Left lung (tissue), 4 donors: ENCODE measurements at regions not wholly inside any gene's neighbourhood (a gene's known extent, or its start where the extent isn't known, plus 50 kb on each side); places are given as distances from the start of the nearest gene placed in this dataset.
"Not testable (repeated sequence)": the region's sequence is repeated elsewhere in the genome, so short reads cannot be mapped to it uniquely, and the experiment has no call there.

Source experiments
- ATAC-seq: fragments of 200-7000 bp; cut with Tn5 transposase; one replicate; pipeline ENCODE4 v1.9.1; 2020; ENCODE audit warnings: moderate library complexity
- DNase-seq, 4 donors: peaks; one replicate each; pipeline ENCODE4 v3.0.0-alpha.2; 2013 to 2020
- H3K27ac ChIP-seq, 2 donors: fragments of 200-600 bp; sonication (generic) in 1 of 2; one replicate each; pipeline versions ENCODE4 v1.5.0 to v1.8.0; 2020 to 2021
- H3K27me3 ChIP-seq, 2 donors: fragments of 200-600 bp; sonication (generic) in 1 of 2; one replicate each; pipeline versions ENCODE4 v1.5.0 to v1.8.0; 2020 to 2021
- H3K36me3 ChIP-seq, 2 donors: fragments of 200-600 bp; sonication (generic) in 1 of 2; one replicate each; pipeline versions ENCODE4 v1.5.0 to v1.8.0; 2020 to 2021
- H3K4me1 ChIP-seq, 2 donors: fragments of 200-600 bp; one replicate each; pipeline ENCODE4 v1.8.0; 2021
- H3K4me3 ChIP-seq, 2 donors: fragments of 200-600 bp; sonication (generic) in 1 of 2; one replicate each; pipeline versions ENCODE4 v1.5.0 to v1.8.0; 2020 to 2021; ENCODE audit warnings: mild to moderate bottlenecking in 1 of 2
- H3K9me3 ChIP-seq, 2 donors: fragments of 200-600 bp; sonication (generic) in 1 of 2; one replicate each; pipeline versions ENCODE4 v1.5.0 to v1.8.0; 2020 to 2021
- CTCF ChIP-seq, 2 donors: fragments of 200-600 bp; sonication (generic) in 1 of 2; IDR thresholded peaks; one replicate each; pipeline versions ENCODE4 v1.5.0 to v1.8.0; 2021; ENCODE audit warnings: antibody characterized with exemption in 2 of 2
- intact Hi-C, 2 donors: fragments of 100-400 bp; cut with DNase I; formaldehyde crosslinking; loops; one replicate each; pipeline versions ENCODE4 v1.11.2 to v1.14.2; 2022
- donor health status: DM: no; HTN: yes; CAD: no.
- donor health status: DM: no; HTN: no; CAD: no.

GRCh38 chr5:172540099-172540870 lies 86.0 kb upstream of the SH3PXD2B start:
- Histone ChIP-seq H3K27me3 (no peaks in the 10 kb centered on the region), H3K27ac (no peak overlapping the region), H3K36me3 (no peaks in the 10 kb centered on the region), H3K4me3 (no peak overlapping the region), H3K9me3 (no peaks in the 10 kb centered on the region), H3K4me1 (no peaks in the 10 kb centered on the region)
- DNase-seq (peak in 1 of 4 donors; percentile 8), ATAC-seq (no peak)
- intact Hi-C loops, result no loop called here
- TF ChIP-seq CTCF (IDR thresholded peaks at IDR 0.05), result no peak

DNA sequence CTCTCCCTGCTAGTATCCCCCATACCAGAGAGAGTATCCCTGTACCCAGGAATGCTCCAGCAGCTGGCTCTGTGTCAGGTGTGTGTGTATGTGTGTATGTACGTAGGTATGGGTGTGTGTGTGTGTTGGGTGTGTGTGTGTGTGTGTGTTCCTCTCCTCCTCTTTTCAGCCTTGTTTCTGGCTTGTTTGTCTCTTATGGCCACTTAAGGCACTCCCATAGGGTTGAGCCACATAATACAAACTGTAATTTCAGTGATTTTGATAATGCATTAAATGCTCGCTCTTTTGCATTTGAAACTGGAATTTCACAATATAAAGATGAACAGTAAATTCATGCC lies 80.8 kb upstream of the SH3PXD2B start:
- ATAC-seq (no peak), DNase-seq (no peak)
- H3K36me3 ChIP-seq, result no peaks in the 10 kb centered on the region
- no peaks in the 10 kb centered on the region for H3K27me3 ChIP-seq
- H3K4me1 ChIP-seq, result peaks cover 0 to 7% of the 10 kb centered on the region in 2 donors
- H3K9me3 ChIP-seq, result no peaks in the 10 kb centered on the region
- H3K27ac ChIP-seq, result no peak overlapping the region
- TF ChIP-seq CTCF (IDR thresholded peaks at IDR 0.05), result no peak
- H3K4me3 ChIP-seq, result no peak overlapping the region
- intact Hi-C loops, result no loop called here

DNA sequence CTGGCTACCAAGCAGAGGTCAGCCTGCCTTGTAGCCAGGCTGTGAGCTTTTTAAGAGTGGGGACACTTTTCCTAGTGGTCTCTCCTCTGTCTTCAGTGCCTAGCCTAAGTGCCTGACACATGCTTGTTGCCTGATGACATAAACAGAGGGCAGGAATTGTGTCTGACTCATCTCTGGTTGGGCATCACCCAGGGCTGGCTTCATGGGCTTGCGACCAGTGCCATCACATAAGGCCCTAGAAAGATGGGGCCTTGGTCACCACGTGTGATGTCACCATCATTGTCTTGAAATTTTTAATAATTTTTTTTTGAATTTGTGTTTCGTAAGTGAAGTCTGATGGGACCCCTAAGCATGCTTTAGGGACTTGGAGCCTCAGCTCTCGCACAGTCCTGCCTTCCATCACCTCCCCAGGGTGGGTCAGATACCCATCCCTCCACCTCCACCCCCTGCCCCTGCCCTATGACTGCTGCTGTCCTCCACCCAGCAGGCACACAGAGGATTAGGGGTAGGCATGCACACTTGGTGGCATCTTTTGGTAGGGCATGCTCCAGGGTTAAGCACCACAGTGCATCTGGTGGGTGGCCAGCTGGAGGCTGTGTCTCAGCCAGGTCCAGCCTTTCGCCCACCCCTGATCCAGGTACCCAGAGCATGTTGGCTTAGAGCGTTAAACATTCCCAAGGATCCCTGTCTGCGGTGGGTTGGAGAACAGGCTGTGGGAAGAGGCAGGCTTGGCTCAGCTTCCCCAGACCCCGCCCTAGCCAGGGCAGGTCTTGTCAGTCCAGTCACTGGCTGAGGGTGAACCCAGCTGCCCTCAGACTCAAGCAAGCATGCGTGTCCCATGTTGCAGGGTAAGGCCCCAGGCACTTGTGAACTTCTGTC lies 80.1 kb upstream of the SH3PXD2B start:
- no peak for TF ChIP-seq CTCF (IDR thresholded peaks at IDR 0.05)
- Histone ChIP-seq H3K4me1 (peaks cover 0 to 7% of the 10 kb centered on the region in 2 donors), H3K4me3 (no peak overlapping the region), H3K36me3 (no peaks in the 10 kb centered on the region), H3K27ac (no peak overlapping the region), H3K27me3 (no peaks in the 10 kb centered on the region), H3K9me3 (no peaks in the 10 kb centered on the region)
- intact Hi-C loops, result no loop called here
- ATAC-seq, result no peak
- no peak for DNase-seq

DNA sequence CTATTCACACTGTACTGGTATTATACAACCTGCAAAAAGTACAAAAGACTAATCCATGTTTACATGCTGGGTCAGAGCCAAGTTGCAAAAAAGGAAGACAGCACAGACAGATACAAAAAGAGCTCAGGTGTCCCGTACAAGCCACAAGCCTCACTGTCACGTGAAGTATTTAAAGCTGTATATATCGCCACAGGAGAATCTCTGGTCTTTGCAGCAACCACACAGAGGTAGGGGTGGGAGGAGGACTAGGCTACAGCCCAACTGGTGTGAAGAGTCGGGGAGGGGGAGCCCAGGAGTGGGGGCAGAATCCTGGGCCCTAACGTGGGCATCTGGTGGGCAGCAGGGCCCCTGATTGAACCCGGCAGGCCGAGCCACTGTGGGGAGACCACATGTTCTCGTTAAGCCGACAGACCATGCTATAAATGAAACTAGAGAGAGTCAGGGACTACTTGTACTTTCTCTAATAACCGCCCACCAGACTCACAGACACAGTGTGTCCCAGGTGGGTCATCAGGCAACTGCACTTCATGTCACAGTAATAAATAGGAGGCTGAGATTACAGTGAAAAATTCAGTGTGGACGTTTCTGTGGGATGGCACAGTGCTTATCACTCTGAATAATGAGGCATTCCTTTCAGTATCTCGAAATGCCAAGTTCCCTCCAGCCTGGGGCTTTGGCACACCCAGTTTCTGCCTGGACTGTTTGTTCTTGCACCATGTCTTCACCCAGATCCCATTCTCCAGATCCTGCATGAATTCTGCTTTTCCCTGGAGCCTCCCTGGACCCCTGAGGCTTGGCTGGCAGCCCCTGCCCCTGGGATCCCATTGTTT lies 79.3 kb upstream of the SH3PXD2B start:
- Histone ChIP-seq H3K36me3 (no peaks in the 10 kb centered on the region), H3K27me3 (no peaks in the 10 kb centered on the region), H3K4me1 (peaks cover 0 to 7% of the 10 kb centered on the region in 2 donors), H3K27ac (no peak overlapping the region), H3K9me3 (no peaks in the 10 kb centered on the region), H3K4me3 (no peak overlapping the region)
- ATAC-seq (no peak), DNase-seq (no peak)
- TF ChIP-seq CTCF (IDR thresholded peaks at IDR 0.05), result no peak
- intact Hi-C loops, result no loop called here

DNA sequence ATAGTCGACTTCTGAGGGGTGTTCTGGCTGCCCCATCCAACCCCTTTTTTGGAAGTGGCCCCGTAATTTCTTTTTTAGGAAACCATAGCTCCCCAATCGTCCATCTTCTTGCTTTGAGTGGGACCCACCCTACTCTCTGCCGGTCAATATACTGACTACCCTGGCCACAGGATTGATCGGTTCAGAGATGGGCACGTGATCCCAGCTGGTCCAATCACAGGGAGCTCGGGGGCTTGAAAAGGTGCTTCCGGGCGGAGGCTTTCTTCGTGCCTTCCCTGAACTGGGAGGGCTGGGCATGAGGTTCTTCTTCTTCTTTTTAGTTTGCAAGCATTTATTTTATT lies 78.7 kb upstream of the SH3PXD2B start:
- TF ChIP-seq CTCF (IDR thresholded peaks at IDR 0.05), result no peak
- no peak overlapping the region for H3K27ac ChIP-seq
- H3K36me3 ChIP-seq, result no peaks in the 10 kb centered on the region
- no peak for ATAC-seq
- no peak for DNase-seq
- H3K27me3 ChIP-seq, result no peaks in the 10 kb centered on the region
- H3K9me3 ChIP-seq, result no peaks in the 10 kb centered on the region
- intact Hi-C loops, result no loop called here
- H3K4me3 ChIP-seq, result no peak overlapping the region
- peaks cover 0 to 7% of the 10 kb centered on the region in 2 donors for H3K4me1 ChIP-seq

DNA sequence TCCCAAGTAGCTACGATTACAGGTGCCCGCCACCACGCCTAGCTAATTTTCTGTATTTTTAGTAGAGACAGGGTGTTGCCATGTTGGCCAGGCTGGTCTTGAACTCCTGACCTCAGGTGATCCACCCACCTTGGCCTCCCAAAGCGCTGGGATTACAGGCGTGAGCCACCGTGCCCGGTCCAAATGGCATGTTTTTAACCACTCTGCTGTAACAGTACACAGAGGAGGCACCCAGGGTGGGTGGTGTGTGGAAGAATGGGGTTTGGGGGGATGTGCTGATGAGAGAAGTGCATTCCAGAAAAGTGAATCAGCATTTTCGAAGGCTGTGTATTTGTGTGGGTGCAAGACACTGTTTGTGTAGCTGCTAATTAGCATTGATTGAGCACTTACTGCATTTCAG lies 78.1 kb upstream of the SH3PXD2B start:
- DNase-seq, H3K4me3 ChIP-seq, H3K27ac ChIP-seq, H3K9me3 ChIP-seq, H3K36me3 ChIP-seq, H3K4me1 ChIP-seq, ATAC-seq, H3K27me3 ChIP-seq, intact Hi-C loops: not testable (repeated sequence)
